Spleen (tissue), 7 donors: ENCODE measurements at regions not wholly inside any gene's neighbourhood (a gene's known extent, or its start where the extent isn't known, plus 50 kb on each side); places are given as distances from the start of the nearest gene placed in this dataset.

Experiments used
- POLR2A ChIP-seq, 3 donors: fragments of 450-650 bp; IDR thresholded peaks; one replicate each; pipeline ENCODE4 v1.5.1; 2017; ENCODE audit warnings: antibody characterized with exemption in 3 of 3, mild to moderate bottlenecking in 1 of 3
- TF ChIP-seq, protein P1 (sequence below), 11 experiments: fragments of 200-600 bp in 7 of 11; fragments of 450-650 bp in 4 of 11; sonication (generic) in 4 of 11; IDR thresholded peaks in 8 of 11; conservative IDR thresholded peaks in 3 of 11; 1 replicate in 7 of 11; 2 replicates in 4 of 11; pipeline versions ENCODE4 v1.4.0 to v1.8.0; 2016 to 2021; ENCODE audit warnings: antibody characterized with exemption in 11 of 11, inconsistent platforms in 4 of 11, mild to moderate bottlenecking in 1 of 11
- donor health status: DM: no; HTN: no; CAD: no; lungs with moderate emphysema.
- donor health status: DM: no; HTN: no; CAD: no.
- donor health status: DM: no; HTN: no; CAD: no.

DNA sequence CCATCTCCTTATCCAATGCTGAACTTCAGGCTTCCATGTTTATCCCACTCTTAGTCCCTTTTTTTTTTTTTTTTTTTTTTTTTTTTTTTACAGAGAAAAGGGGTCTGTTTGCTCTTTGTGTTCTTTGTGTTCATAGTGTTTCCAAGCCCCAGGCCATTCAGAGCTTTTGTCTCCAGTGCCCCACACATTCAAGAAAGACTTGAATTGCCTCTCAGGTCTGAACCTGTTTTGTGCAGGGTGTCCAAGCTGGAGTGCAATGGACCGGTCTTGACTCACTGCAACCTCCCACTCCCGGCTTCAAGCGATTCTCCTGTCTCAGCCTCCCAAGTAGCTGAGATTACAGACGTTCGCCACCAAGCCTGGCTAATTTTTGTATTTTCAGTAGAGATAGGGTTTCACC lies 191.2 kb downstream of the PALM2AKAP2 start:
- TF ChIP-seq, protein P1, sequence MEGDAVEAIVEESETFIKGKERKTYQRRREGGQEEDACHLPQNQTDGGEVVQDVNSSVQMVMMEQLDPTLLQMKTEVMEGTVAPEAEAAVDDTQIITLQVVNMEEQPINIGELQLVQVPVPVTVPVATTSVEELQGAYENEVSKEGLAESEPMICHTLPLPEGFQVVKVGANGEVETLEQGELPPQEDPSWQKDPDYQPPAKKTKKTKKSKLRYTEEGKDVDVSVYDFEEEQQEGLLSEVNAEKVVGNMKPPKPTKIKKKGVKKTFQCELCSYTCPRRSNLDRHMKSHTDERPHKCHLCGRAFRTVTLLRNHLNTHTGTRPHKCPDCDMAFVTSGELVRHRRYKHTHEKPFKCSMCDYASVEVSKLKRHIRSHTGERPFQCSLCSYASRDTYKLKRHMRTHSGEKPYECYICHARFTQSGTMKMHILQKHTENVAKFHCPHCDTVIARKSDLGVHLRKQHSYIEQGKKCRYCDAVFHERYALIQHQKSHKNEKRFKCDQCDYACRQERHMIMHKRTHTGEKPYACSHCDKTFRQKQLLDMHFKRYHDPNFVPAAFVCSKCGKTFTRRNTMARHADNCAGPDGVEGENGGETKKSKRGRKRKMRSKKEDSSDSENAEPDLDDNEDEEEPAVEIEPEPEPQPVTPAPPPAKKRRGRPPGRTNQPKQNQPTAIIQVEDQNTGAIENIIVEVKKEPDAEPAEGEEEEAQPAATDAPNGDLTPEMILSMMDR (IDR thresholded peaks at IDR 0.05 in 8 of 11, conservative IDR thresholded peaks at IDR 0.05 in 3 of 11), result no peak
- TF ChIP-seq POLR2A (IDR thresholded peaks at IDR 0.05), result no peak
